ENCODE measurements at regions not wholly inside any gene's neighbourhood (a gene's known extent, or its start where the extent isn't known, plus 50 kb on each side); places are given as distances from the start of the nearest gene placed in this dataset.
A peak's percentile ranks its signal among the peaks of the same experiment; 100 is the strongest.

- DNase-seq: peak; percentile 77
Observed at GRCh38 chr2:236317938-236318396, 53.8 kb upstream of the ASB18 start.

GRCh38 chr2:236318401-236318800 lies 54.2 kb upstream of the ASB18 start:
- no peak for DNase-seq

- peak; percentile 4 for DNase-seq
Observed at GRCh38 chr2:236319036-236319435, 54.8 kb upstream of the ASB18 start.

GRCh38 chr2:236321415-236321814 lies 57.2 kb upstream of the ASB18 start:
- no peak for DNase-seq

- no peak for DNase-seq
Observed at GRCh38 chr2:236333417-236334121, 69.4 kb upstream of the ASB18 start.

- no peak for DNase-seq
Observed at GRCh38 chr2:236334122-236334876, 70.1 kb upstream of the ASB18 start.

GRCh38 chr2:236335696-236336574 lies 71.7 kb upstream of the ASB18 start:
- DNase-seq: no peak

- no peak for DNase-seq
Observed at GRCh38 chr2:236336575-236337464, 72.6 kb upstream of the ASB18 start.

- no peak for DNase-seq
Observed at GRCh38 chr2:236337465-236338325, 73.5 kb upstream of the ASB18 start.

GRCh38 chr2:236338495-236339184 lies 74.4 kb upstream of the ASB18 start:
- DNase-seq: no peak

- no peak for DNase-seq
Observed at GRCh38 chr2:236340251-236340650, 76.0 kb upstream of the ASB18 start.

GRCh38 chr2:236341067-236341466 lies 76.9 kb upstream of the ASB18 start:
- no peak for DNase-seq

- DNase-seq: no peak
Observed at GRCh38 chr2:236341721-236342120, 77.5 kb upstream of the ASB18 start.

- no peak for DNase-seq
Observed at GRCh38 chr2:236342507-236342906, 78.3 kb upstream of the ASB18 start.

GRCh38 chr2:236342951-236343350 lies 78.7 kb upstream of the ASB18 start:
- no peak for DNase-seq

GRCh38 chr2:236343400-236344161 lies 79.4 kb upstream of the ASB18 start:
- DNase-seq: peak; percentile 81

GRCh38 chr2:236344446-236344845 lies 80.2 kb upstream of the ASB18 start:
- no peak for DNase-seq

GRCh38 chr2:236345081-236345714 lies 81.0 kb upstream of the ASB18 start:
- no peak for DNase-seq

- DNase-seq: no peak
Observed at GRCh38 chr2:236346366-236346765, 82.2 kb upstream of the ASB18 start.
